ENCODE measurements at regions not wholly inside any gene's neighbourhood (a gene's known extent, or its start where the extent isn't known, plus 50 kb on each side); places are given as distances from the start of the nearest gene placed in this dataset.

DNA sequence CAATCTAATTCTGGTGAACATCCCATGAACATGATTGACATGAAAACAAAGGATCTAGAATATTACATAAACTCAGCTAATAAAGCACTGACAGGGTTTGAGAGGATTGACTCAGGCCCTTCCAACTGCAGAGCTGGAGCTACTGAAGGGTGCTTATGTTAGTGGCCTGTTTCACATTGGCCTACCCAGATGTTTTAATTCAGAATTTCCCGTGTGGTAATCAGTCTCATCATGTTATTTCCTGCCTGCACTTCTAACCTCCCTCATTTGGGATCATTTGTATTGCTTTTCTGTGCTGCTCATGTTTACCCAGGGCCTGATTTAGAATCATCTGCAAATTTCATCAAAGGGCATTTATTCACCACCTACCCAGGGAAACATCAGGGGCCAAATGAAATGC lies 270.3 kb downstream of the PLPP3 start:
- no peak for TF ChIP-seq POLR2A (IDR thresholded peaks at IDR 0.05)
- no peak for TF ChIP-seq POLR2AphosphoS5 (IDR thresholded peaks at IDR 0.05)
